ENCODE measurements at regions not wholly inside any gene's neighbourhood (a gene's known extent, or its start where the extent isn't known, plus 50 kb on each side); places are given as distances from the start of the nearest gene placed in this dataset.
A peak's percentile ranks its signal among the peaks of the same experiment; 100 is the strongest.

DNA sequence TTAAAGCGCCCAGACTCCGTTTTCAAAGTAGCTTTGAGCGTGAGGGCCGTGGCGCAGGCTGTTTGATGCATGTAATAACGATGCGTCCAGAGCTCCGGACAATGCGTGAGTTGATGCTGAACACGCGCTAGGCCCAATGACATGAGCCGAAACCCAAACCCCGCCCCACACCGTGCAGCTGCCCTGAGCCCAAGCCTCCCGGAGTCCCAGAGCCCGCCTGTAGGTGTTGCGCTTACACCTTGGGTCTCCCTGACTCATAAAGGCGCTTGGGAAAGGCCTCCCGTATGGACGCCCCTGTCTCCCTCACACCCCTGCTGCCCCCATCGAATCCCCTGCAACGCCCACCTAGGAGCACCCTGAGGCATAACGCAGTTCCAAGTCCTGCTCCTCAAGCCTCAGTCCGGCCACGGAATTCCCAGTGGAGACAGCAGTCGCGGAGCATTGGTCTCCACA is 87.6 kb downstream of the ERMARD start:
- no peak for DNase-seq

DNA sequence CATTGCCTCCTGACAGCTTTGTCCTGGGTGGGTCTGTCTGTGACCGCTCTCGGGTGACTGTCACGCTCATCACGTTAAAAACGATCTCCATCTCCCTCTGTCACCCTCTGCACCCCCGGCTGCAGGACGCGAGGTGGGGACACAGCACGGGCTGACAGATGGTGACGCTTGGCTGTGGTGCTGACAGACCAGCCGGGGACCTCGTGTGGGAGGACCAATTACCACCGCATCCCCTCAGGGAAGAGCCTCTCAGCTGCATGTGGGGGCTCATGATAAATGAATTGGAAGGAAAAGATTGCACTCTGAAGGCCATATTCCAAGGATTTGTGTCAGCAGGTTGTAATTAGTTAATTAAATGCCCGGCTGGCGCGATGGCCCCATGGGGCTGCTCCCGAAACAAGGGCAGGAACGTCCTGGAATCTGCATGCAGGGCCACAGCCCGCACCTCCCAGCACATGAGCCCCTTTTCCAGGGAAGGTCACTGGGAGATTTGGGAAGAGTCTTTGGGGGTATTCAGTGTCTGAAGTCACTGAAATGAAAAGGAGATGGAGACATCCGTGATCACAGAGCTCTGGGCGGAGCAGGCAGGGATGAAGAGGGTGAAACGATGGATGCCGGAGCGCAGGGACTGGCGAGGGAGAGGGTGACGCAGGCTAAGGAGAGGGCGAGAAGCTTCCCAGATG is 87.1 kb downstream of the ERMARD start:
- no peak for DNase-seq

DNA sequence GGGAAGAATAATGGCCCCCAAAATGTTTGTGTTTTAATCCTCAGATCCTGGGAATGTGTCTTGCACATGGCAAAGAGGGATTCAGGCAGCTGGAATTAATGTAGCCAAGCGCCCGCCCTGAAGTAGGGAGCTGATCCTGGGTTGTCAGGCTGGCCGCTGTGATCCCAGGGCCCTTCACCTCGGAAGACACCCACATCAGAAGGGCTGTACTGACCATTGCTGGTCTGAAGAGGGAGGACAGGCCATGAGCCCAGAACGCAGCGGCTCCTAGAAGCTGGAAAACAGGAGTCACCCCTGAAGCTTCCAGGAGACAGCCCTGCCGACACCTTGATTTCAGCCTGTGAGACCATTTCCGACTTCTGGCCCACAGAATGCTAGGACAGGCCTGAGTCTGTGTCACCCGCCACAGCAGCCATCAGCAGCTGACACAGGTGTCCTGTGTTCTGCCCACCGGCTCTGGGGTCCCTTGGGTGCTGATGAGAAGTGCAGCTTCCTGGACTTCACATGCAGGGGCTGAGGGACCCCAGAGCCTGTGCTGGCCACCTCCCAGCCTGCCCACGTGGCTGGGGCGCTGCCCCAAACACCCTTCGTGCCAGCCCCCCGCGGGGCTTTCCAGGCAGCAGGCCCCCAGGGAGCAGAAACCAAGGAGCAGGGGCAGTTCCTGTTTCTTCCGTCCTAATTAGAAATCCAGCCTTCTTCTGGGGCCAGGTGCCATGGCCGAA is 86.3 kb downstream of the ERMARD start:
- DNase-seq: no peak

DNA sequence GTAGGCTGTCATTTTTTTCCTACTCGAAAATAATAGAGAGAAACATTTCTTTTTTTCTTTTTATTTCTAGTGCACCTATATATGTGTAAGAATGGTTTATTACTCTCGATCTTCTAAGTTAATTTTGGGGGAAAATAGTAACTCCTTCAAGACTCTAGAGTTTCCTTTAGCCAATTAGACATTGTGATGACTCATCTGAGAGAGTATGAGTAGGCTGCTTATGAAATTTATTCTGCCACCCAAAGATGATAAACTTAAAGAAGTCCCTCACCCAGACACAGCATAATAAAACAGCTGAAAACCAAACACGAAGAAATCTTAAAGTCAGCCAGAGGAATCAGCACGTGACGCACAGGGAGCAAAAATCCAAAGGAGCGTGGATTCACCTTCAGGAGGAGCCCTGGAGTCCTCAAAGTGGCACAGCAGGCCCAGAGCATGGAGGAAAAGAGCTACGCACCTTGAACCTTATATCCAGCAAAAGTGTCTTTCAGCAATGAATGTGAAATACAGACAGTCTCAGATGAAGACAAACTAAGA is 81.9 kb downstream of the ERMARD start:
- DNase-seq: no peak

DNA sequence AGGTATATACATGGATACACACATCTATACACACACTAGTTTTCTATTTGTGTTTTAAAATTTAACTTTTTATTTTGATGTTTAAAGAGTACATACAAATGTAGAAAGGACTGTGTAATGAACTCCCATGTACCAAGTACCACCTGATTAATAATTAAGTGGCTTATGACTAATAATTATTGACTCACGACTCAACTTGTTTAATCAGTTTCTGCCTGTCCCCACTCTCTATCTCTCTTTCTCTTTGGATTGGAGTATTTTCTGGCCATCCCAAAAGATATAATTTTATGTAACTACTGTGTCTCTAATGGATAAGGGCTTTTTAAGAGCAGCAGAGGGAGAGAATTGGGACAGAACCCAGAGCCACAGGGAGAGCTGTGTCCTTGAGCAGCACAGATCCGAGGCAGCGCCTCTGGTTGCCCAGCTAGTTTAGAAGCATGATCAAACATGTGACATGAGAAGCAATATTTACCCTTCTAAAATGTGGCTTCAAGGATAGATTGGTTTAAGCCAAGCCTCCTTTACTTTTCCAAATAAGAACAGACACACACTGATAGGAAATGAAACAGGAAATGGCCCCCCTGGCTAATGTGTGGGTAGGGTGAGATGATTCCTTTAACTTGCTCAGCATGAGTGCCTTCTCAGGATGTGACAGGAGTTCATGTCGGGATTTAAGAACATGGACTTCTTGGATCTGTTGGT is 81.0 kb downstream of the ERMARD start:
- DNase-seq: no peak

DNA sequence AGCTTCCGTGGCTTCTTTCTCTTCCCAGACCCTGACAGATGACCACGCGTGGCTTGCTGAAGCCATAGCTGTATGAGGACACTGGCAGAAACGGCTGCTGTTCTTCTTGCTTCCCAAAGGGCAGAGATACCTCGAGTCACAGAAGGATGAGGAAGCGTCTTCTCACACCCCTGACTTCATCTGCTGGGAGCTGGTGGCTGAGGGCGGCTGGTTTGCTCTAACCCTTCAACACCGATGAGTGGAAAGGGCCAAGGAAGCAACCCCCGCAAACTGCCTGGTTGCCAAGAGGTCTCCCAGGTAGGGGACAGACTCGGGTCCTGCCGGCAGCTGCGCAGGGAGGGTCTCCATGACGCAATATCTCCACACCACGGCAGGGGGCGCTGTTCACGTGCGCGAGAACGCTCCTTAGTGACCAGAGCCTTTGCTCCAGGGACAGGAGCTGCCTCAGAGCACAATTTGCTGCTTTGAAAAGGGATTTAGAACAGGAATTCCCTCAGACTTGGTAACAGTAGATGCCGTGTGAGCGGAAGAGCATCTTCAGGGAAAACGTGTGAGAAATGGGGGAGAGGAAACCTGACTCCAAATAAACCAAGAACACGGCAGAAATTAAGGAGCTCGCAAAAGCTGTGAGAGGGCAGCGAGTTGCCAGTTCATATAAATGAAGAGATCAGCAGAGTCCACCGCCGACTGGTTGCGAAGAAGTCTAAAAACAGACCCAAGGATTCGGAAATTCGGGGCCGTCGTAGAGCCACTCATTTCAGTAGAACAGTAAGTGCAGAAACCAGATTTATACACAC is 80.2 kb downstream of the ERMARD start:
- DNase-seq: peak; percentile 50 to 64
